Endodermal cell (in vitro differentiated cells): ENCODE measurements at regions not wholly inside any gene's neighbourhood (a gene's known extent, or its start where the extent isn't known, plus 50 kb on each side); places are given as distances from the start of the nearest gene placed in this dataset.

Experiments
- DNase-seq: peaks from one replicate; pipeline ENCODE4 v3.0.0-alpha.2; 2017
- H3K27ac ChIP-seq: 2 replicates; pipeline ENCODE4 v1.5.1; 2013; ENCODE audit warnings: mild to moderate bottlenecking, low read depth, low read length, moderate library complexity
- H3K27me3 ChIP-seq: 2 replicates; pipeline ENCODE4 v1.6.1; 2013; ENCODE audit warnings: mild to moderate bottlenecking, low read length, moderate library complexity; ENCODE audit not compliant: insufficient read depth, control insufficient read depth, poor library complexity, severe bottlenecking
- H3K36me3 ChIP-seq: 2 replicates; pipeline ENCODE4 v1.7.0; 2013; ENCODE audit warnings: mild to moderate bottlenecking, low read length, moderate library complexity; ENCODE audit not compliant: control insufficient read depth, insufficient read depth
- H3K4me1 ChIP-seq: one replicate; pipeline ENCODE4 v1.7.0; 2013; ENCODE audit warnings: low read length; ENCODE audit not compliant: control insufficient read depth, insufficient read depth
- H3K4me3 ChIP-seq: 2 replicates; pipeline ENCODE4 v1.5.1; 2013; ENCODE audit warnings: mild to moderate bottlenecking, low read length, moderate library complexity
- H3K9ac ChIP-seq: 2 replicates; pipeline ENCODE4 v1.6.1; 2013; ENCODE audit warnings: mild to moderate bottlenecking, low read length, moderate library complexity; ENCODE audit not compliant: poor library complexity, severe bottlenecking; ENCODE audit errors: extremely low read depth
- H3K9me3 ChIP-seq: 2 replicates; pipeline ENCODE4 v1.6.1; 2013; ENCODE audit warnings: mild to moderate bottlenecking, low read length, moderate library complexity; ENCODE audit not compliant: control insufficient read depth
- H3K27ac Mint-ChIP-seq: 2 replicates; pipeline ENCODE4 v1.8.0; 2020; ENCODE audit warnings: mixed read lengths
- H3K27me3 Mint-ChIP-seq: 2 replicates; pipeline ENCODE4 v1.8.0; 2021; ENCODE audit warnings: mild to moderate bottlenecking, mixed read lengths; ENCODE audit not compliant: insufficient read depth
- H3K36me3 Mint-ChIP-seq: 2 replicates; pipeline ENCODE4 v1.8.0; 2020; ENCODE audit warnings: low read depth, mixed read lengths
- H3K4me1 Mint-ChIP-seq: 2 replicates; pipeline ENCODE4 v1.8.0; 2020; ENCODE audit warnings: mixed read lengths
- H3K4me3 Mint-ChIP-seq: 2 replicates; pipeline ENCODE4 v1.8.0; 2020; ENCODE audit warnings: mild to moderate bottlenecking, moderate library complexity, mixed read lengths
- H3K9me3 Mint-ChIP-seq: 2 replicates; pipeline ENCODE4 v1.8.0; 2020; ENCODE audit warnings: mild to moderate bottlenecking, mixed read lengths
- CTCF ChIP-seq: fragments of 200-600 bp; sonication (generic); conservative IDR thresholded peaks from 2 replicates; pipeline ENCODE4 v1.5.0; 2021; ENCODE audit warnings: antibody characterized with exemption, mild to moderate bottlenecking
- WGBS, 2 experiments: methylation state at CpG; one replicate each; pipeline versions ENCODE4 v1.1.5 to v1.1.7; 2013; ENCODE audit warnings: missing lambda C conversion rate in 2 of 2, mixed read lengths in 1 of 2; ENCODE audit not compliant: insufficient coverage in 1 of 2, insufficient read length in 1 of 2; 5-methylcytosine and 5-hydroxymethylcytosine counted together

- Mint-ChIP-seq H3K27me3 (no peaks in the 10 kb centered on the region), H3K4me1 (peaks cover 24% of the 10 kb centered on the region), H3K4me3 (no peak overlapping the region), H3K36me3 (no peaks in the 10 kb centered on the region), H3K27ac (no peak overlapping the region), H3K9me3 (no peaks in the 10 kb centered on the region)
- TF ChIP-seq CTCF = no peak
- H3K27ac ChIP-seq = no peak overlapping the region
- H3K9me3 ChIP-seq = no peaks in the 10 kb centered on the region
- 82 to 90% methylated on average over 2 to 4 of the region's 4 CpGs for WGBS, 2 experiments
- H3K4me1 ChIP-seq = peaks cover 14% of the 10 kb centered on the region
- no peaks in the 10 kb centered on the region for H3K27me3 ChIP-seq
- DNase-seq = no peak
- no peaks in the 10 kb centered on the region for H3K36me3 ChIP-seq
- no peak overlapping the region for H3K9ac ChIP-seq
- H3K4me3 ChIP-seq = no peak overlapping the region
Observed at GRCh38 chr11:21865541-21865940, 327.3 kb upstream of the ANO5 start.

DNA sequence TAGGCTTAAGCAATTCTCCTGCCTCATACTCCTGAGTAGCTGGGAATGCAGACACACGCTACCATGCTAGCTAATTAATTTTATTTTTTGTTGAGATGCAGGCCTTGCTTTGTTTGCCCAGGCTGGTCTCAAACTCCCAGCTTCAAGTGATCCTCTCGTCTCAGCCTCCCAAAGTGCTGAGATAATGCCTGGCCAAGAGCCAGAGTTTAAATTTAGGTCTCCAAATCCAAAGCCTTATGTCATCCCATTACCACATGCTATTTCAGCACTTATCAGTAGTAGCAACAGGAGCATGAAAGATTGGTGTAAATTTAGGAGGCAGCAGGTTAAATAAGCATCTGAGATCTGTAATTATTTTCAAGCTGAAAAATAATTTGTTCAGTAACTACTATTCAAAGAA is 326.1 kb upstream of the ANO5 start:
- 92 to 100% methylated on average over 1 to 2 of the region's 2 CpGs for WGBS, 2 experiments
- H3K36me3 Mint-ChIP-seq = no peaks in the 10 kb centered on the region
- Histone ChIP-seq H3K4me3 (no peak overlapping the region), H3K27me3 (no peaks in the 10 kb centered on the region), H3K4me1 (peaks cover 11% of the 10 kb centered on the region), H3K36me3 (no peaks in the 10 kb centered on the region), H3K9me3 (no peaks in the 10 kb centered on the region), H3K9ac (no peak overlapping the region), H3K27ac (no peak overlapping the region)
- no peak for DNase-seq
- H3K9me3 Mint-ChIP-seq = no peaks in the 10 kb centered on the region
- no peak overlapping the region for H3K4me3 Mint-ChIP-seq
- no peak for TF ChIP-seq CTCF
- H3K4me1 Mint-ChIP-seq = peaks cover 16% of the 10 kb centered on the region
- no peak overlapping the region for H3K27ac Mint-ChIP-seq
- H3K27me3 Mint-ChIP-seq = no peaks in the 10 kb centered on the region

DNA sequence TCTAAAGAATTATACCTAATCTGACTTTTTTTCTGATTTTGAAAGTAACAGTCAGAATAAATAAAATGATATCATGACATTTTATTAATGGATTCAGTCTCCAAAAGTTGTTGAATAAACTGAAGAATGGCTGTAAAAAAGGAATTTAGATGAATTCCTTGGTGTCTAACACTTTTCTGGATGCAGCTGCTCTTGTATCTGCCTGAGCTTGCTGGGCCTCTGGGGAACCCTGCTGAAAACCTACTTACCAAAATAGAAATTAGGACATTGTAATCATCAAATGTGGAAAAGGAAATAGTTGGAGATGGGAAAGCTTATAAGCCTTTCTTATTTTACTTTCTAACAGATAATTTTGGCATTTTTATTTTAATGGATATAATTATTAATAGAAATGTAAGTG is 315.7 kb upstream of the ANO5 start:
- Histone ChIP-seq H3K4me1 (no peaks in the 10 kb centered on the region), H3K27me3 (no peaks in the 10 kb centered on the region), H3K27ac (no peak overlapping the region), H3K36me3 (no peaks in the 10 kb centered on the region), H3K9me3 (no peaks in the 10 kb centered on the region), H3K4me3 (no peak overlapping the region), H3K9ac (no peak overlapping the region)
- Mint-ChIP-seq H3K4me3 (no peak overlapping the region), H3K27me3 (no peaks in the 10 kb centered on the region), H3K27ac (no peak overlapping the region), H3K4me1 (no peaks in the 10 kb centered on the region), H3K36me3 (no peaks in the 10 kb centered on the region), H3K9me3 (peaks cover 6% of the 10 kb centered on the region)
- no peak for DNase-seq
- TF ChIP-seq CTCF = no peak
